GM23338 (cell line): ENCODE measurements at regions not wholly inside any gene's neighbourhood (a gene's known extent, or its start where the extent isn't known, plus 50 kb on each side); places are given as distances from the start of the nearest gene placed in this dataset.

Source experiments
- ATAC-seq: fragments of 200-7000 bp; cut with Tn5 transposase; 3 replicates; pipeline ENCODE4 v1.9.1; 2020
- DNase-seq: peaks from one replicate; pipeline ENCODE4 v3.0.0-alpha.2; 2015; ENCODE audit warnings: low spot score
- H2AFZ ChIP-seq: fragments of 200-600 bp; sonication (generic); 2 replicates; pipeline ENCODE4 v1.8.0; 2016; ENCODE audit warnings: antibody characterized with exemption, mild to moderate bottlenecking, moderate library complexity
- H3F3A ChIP-seq: fragments of 200-600 bp; sonication (generic); replicated peaks from 2 replicates; pipeline ENCODE4 v1.8.0; 2017; ENCODE audit warnings: antibody characterized with exemption, mixed run types, low read depth
- H3K27ac ChIP-seq: fragments of 200-600 bp; sonication (generic); 2 replicates; pipeline ENCODE4 v1.6.1; 2016; ENCODE audit warnings: low read depth
- H3K27me3 ChIP-seq: fragments of 200-600 bp; sonication (generic); 2 replicates; pipeline ENCODE4 v1.8.0; 2016; ENCODE audit warnings: mild to moderate bottlenecking, mixed run types, moderate library complexity; ENCODE audit not compliant: insufficient read depth
- H3K36me3 ChIP-seq: fragments of 200-600 bp; sonication (generic); 2 replicates; pipeline ENCODE4 v1.8.0; 2016; ENCODE audit warnings: mild to moderate bottlenecking; ENCODE audit not compliant: insufficient read depth
- H3K4me1 ChIP-seq: fragments of 200-600 bp; sonication (generic); 2 replicates; pipeline ENCODE4 v1.8.0; 2016; ENCODE audit warnings: mild to moderate bottlenecking, moderate library complexity; ENCODE audit not compliant: insufficient read depth
- H3K4me2 ChIP-seq: fragments of 200-600 bp; sonication (generic); 2 replicates; pipeline ENCODE4 v1.7.1; 2017; ENCODE audit warnings: mixed run types
- H3K4me3 ChIP-seq: fragments of 200-600 bp; sonication (generic); 2 replicates; pipeline ENCODE4 v1.6.1; 2016; ENCODE audit warnings: mixed run types
- H3K79me2 ChIP-seq: fragments of 200-600 bp; sonication (generic); replicated peaks from 2 replicates; pipeline ENCODE4 v1.8.0; 2017; ENCODE audit warnings: mild to moderate bottlenecking; ENCODE audit not compliant: insufficient read depth
- H3K9me2 ChIP-seq: fragments of 200-600 bp; sonication (generic); 2 replicates; pipeline ENCODE4 v1.8.0; 2017; ENCODE audit not compliant: insufficient read depth
- H4K20me1 ChIP-seq: fragments of 200-600 bp; sonication (generic); replicated peaks from 2 replicates; pipeline ENCODE4 v1.8.0; 2017; ENCODE audit warnings: mild to moderate bottlenecking; ENCODE audit not compliant: insufficient read depth
- H3K27ac Mint-ChIP-seq: 2 replicates; pipeline ENCODE4 v1.8.0; 2020; ENCODE audit warnings: inconsistent platforms, mild to moderate bottlenecking, moderate library complexity, mixed read lengths
- H3K27me3 Mint-ChIP-seq: 3 replicates; pipeline ENCODE4 v1.8.0; 2022; ENCODE audit warnings: low read depth, mild to moderate bottlenecking, moderate library complexity, mixed read lengths, inconsistent platforms; ENCODE audit not compliant: insufficient read depth, poor library complexity
- H3K36me3 Mint-ChIP-seq: 3 replicates; pipeline ENCODE4 v1.8.0; 2021; ENCODE audit warnings: low read depth, mild to moderate bottlenecking, inconsistent platforms, moderate library complexity, mixed read lengths
- H3K4me1 Mint-ChIP-seq: 3 replicates; pipeline ENCODE4 v1.8.0; 2020; ENCODE audit warnings: mild to moderate bottlenecking, inconsistent platforms, mixed read lengths
- H3K4me3 Mint-ChIP-seq: 3 replicates; pipeline ENCODE4 v1.8.0; 2021; ENCODE audit warnings: moderate library complexity, mild to moderate bottlenecking, inconsistent platforms, mixed read lengths
- H3K9me3 Mint-ChIP-seq: 3 replicates; pipeline ENCODE4 v1.8.0; 2020; ENCODE audit warnings: moderate library complexity, mild to moderate bottlenecking, inconsistent platforms, mixed read lengths
- EZH2phosphoT487 ChIP-seq: fragments of 200-600 bp; sonication (generic); IDR thresholded peaks from one replicate; pipeline ENCODE4 v1.8.1; 2018; ENCODE audit warnings: antibody characterized with exemption; ENCODE audit not compliant: unreplicated experiment
- JUNB ChIP-seq: IDR thresholded peaks from one replicate; pipeline ENCODE4 v1.6.1; 2016; ENCODE audit warnings: antibody characterized with exemption; ENCODE audit not compliant: unreplicated experiment
- NANOG ChIP-seq: IDR thresholded peaks from 2 replicates; pipeline ENCODE4 v1.6.1; 2016; ENCODE audit warnings: antibody characterized with exemption, borderline replicate concordance
- POLR2AphosphoS5 ChIP-seq: IDR thresholded peaks from 2 replicates; pipeline ENCODE4 v1.6.1; 2016; ENCODE audit warnings: antibody characterized with exemption, low read depth
- ZNF114 ChIP-seq: fragments of 250-450 bp; sonication (Bioruptor Pico); IDR thresholded peaks from 2 replicates; pipeline ENCODE4 v1.5.0; 2020; ENCODE audit warnings: mild to moderate bottlenecking, moderate library complexity
- ZNF462 ChIP-seq: fragments of 250-450 bp; sonication (Bioruptor Pico); IDR thresholded peaks from 2 replicates; pipeline ENCODE4 v1.5.0; 2020; ENCODE audit warnings: mild to moderate bottlenecking, moderate library complexity
- TF ChIP-seq, protein P1 (sequence below), 2 experiments: fragments of 200-600 bp in 1 of 2; sonication (generic) in 1 of 2; conservative IDR thresholded peaks; 2 replicates each; pipeline versions ENCODE4 v1.5.1 to v1.6.1; 2016 to 2017; ENCODE audit warnings: antibody characterized with exemption in 2 of 2, low read depth in 2 of 2, mild to moderate bottlenecking in 2 of 2, moderate library complexity in 1 of 2

DNA sequence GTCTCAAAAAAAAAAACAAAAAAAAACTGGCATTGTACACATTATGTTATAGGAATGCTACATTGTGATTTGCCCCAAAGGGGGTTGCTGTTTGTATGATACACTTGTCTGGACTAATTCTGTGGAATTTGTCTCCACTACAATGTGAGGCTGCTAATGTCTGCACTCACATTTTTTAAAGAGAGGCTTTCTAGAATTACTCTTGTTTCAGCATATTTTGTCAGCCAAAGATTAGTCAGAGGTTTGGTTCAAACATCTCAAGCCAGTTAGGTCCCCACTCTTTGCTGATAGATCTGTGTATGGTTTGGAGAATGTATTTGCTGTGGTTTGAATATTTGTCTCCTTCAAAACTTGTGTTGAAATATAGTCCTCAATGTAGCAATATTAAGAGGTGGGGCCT, 59.3 kb upstream of the ZNF169 start (continued):
- TF ChIP-seq ZNF462 (no peak), NANOG (no peak), EZH2phosphoT487 (no peak)

DNA sequence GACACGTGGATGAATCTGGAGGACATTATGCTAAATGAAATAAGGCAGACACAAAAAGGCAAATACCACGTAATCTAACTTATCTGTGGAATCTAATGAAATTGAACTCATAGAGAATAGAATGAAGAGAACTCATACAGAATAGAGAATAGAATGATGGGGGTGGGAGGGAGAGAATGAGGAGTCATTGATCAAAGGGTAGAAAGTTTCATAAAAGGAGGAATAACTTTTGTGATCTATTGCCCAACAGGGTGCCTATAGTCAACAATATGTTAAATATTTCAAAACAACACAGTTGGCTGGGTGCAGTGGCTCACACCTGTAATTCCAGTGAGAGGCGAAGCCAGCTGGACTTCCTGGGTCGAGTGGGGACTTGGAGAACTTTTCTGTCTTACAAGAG, 54.9 kb upstream of the ZNF169 start:
- no peaks in the 10 kb centered on the region for H3K4me1 Mint-ChIP-seq
- Histone ChIP-seq H3K4me2 (no peak overlapping the region), H3K36me3 (no peaks in the 10 kb centered on the region; the same call in 1 of the 2 replicates), H2AFZ (no peak overlapping the region), H3K79me2 (no peaks in the 10 kb centered on the region), H3F3A (no peaks in the 10 kb centered on the region), H4K20me1 (no peaks in the 10 kb centered on the region), H3K9me2 (no peaks in the 10 kb centered on the region), H3K27me3 (no peaks in the 10 kb centered on the region), H3K4me3 (no peak overlapping the region), H3K27ac (no peak overlapping the region), H3K4me1 (no peaks in the 10 kb centered on the region)
- no peak overlapping the region for H3K4me3 Mint-ChIP-seq
- H3K27me3 Mint-ChIP-seq = peaks cover 8% of the 10 kb centered on the region
- peaks cover 9% of the 10 kb centered on the region; the same call in 2 of the 3 replicates for H3K36me3 Mint-ChIP-seq
- H3K9me3 Mint-ChIP-seq = peaks cover 20% of the 10 kb centered on the region
- no peak for DNase-seq
- no peak overlapping the region for H3K27ac Mint-ChIP-seq
- TF ChIP-seq, protein P1, sequence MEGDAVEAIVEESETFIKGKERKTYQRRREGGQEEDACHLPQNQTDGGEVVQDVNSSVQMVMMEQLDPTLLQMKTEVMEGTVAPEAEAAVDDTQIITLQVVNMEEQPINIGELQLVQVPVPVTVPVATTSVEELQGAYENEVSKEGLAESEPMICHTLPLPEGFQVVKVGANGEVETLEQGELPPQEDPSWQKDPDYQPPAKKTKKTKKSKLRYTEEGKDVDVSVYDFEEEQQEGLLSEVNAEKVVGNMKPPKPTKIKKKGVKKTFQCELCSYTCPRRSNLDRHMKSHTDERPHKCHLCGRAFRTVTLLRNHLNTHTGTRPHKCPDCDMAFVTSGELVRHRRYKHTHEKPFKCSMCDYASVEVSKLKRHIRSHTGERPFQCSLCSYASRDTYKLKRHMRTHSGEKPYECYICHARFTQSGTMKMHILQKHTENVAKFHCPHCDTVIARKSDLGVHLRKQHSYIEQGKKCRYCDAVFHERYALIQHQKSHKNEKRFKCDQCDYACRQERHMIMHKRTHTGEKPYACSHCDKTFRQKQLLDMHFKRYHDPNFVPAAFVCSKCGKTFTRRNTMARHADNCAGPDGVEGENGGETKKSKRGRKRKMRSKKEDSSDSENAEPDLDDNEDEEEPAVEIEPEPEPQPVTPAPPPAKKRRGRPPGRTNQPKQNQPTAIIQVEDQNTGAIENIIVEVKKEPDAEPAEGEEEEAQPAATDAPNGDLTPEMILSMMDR (conservative IDR thresholded peaks at IDR 0.05; ENCODE audit: low read depth in 2 of 2) = no peak
- no peak for TF ChIP-seq JUNB
- no peak for TF ChIP-seq ZNF114 (CRISPR knock-in tag)
- TF ChIP-seq EZH2phosphoT487 = no peak
- no peak for TF ChIP-seq POLR2AphosphoS5
- ATAC-seq = no peak
